ENCODE measurements at regions not wholly inside any gene's neighbourhood (a gene's known extent, or its start where the extent isn't known, plus 50 kb on each side); places are given as distances from the start of the nearest gene placed in this dataset.
A peak's percentile ranks its signal among the peaks of the same experiment; 100 is the strongest.

- Histone ChIP-seq H3K27ac (ENCODE audit: insufficient read depth, low read length) (no peak overlapping the region), H2BK5ac (ENCODE audit: low read depth, low read length, poor library complexity, severe bottlenecking) (no peak overlapping the region), H2BK120ac (ENCODE audit: low read depth, low read length) (peak overlapping the region; percentile 53), H3K4ac (ENCODE audit: low read depth, low read length) (peak overlapping the region; percentile 47; the same call in 1 of the 2 replicates), H4K5ac (ENCODE audit: low read depth, low read length) (no peak overlapping the region), H3K18ac (ENCODE audit: low read depth, low read length) (peak overlapping the region; percentile 61), H3K4me1 (ENCODE audit: control insufficient read depth, insufficient read depth, low read length) (peaks cover 6% of the 10 kb centered on the region), H3K56ac (ENCODE audit: extremely low read depth, insufficient read depth, low read length) (no peak overlapping the region), H3K9me1 (ENCODE audit: insufficient read depth, low read length) (no peaks in the 10 kb centered on the region), H2BK20ac (ENCODE audit: low read depth, low read length) (peak overlapping the region; percentile 15; the same call in 1 of the 2 replicates), H3K9me3 (ENCODE audit: control insufficient read depth, insufficient read depth, low read length) (no peaks in the 10 kb centered on the region), H4K91ac (ENCODE audit: insufficient read depth, low read depth, low read length) (peak overlapping the region; percentile 23; the same call in 1 of the 2 replicates), H4K8ac (ENCODE audit: low read depth in 2 of 2, low read length in 2 of 2) (no peak overlapping the region), H3K4me3 (ENCODE audit: insufficient read depth, low read depth, low read length) (no peak overlapping the region), H3K14ac (replicated peaks; ENCODE audit: low read depth, low read length) (peak overlapping the region; percentile 20; the same call in 1 of the 2 replicates), H3K79me1 (ENCODE audit: low read depth in 1 of 2, low read length in 2 of 2) (no peaks in the 10 kb centered on the region), H3K23ac (ENCODE audit: low read depth, low read length) (no peak overlapping the region), H3K9ac (ENCODE audit: low read depth, low read length) (no peak overlapping the region), H2BK15ac (ENCODE audit: low read depth, low read length) (peak overlapping the region; percentile 33; the same call in 1 of the 3 replicates), H3K36me3 (ENCODE audit: control insufficient read depth, insufficient read depth, low read length) (no peaks in the 10 kb centered on the region), H2AK5ac (ENCODE audit: low read depth, low read length) (0 out of 2 replicates have a peak overlapping the region, but pooled peaks have one; percentile 2), H2AFZ (replicated peaks; ENCODE audit: low read length, poor library complexity) (peak overlapping the region; percentile 29), H2AK9ac (replicated peaks; ENCODE audit: low read depth, low read length, poor library complexity) (no peak overlapping the region), H3K27me3 (ENCODE audit: control insufficient read depth, insufficient read depth, low read length) (no peaks in the 10 kb centered on the region), H3K4me2 (ENCODE audit: low read depth, low read length) (no peak overlapping the region; the same call in none of the 2 replicates), H4K20me1 (ENCODE audit: insufficient read depth, low read length) (no peaks in the 10 kb centered on the region)
- ChIA-PET POLR2A (ENCODE audit: unreplicated experiment) (no interaction called here), CTCF (interaction anchor here (0.8 kb wide), 1 partner anchor 44 kb away, joined by 4 read pairs; no protein-coding TSS in a partner anchor)
- TF ChIP-seq MAZ (IDR thresholded peaks at IDR 0.05; ENCODE audit: borderline replicate concordance, low read depth, low read length) = no peak
- no peak for TF ChIP-seq USF2 (IDR thresholded peaks at IDR 0.05; ENCODE audit: low read depth, low read length)
- no peak for TF ChIP-seq CHD1 (IDR thresholded peaks at IDR 0.05; ENCODE audit: low read depth, low read length)
- TF ChIP-seq SMC3 (IDR thresholded peaks at IDR 0.05; ENCODE audit: low read depth, low read length) = no peak
- dilution Hi-C loops (cut with HindIII; ENCODE audit: low sequenced_read_pairs, unreplicated experiment) (no loop called here), intact Hi-C loops (cut with micrococcal nuclease) (no loop called here), in situ Hi-C loops (cut with MboI; ENCODE audit: low sequenced_read_pairs) (no loop called here)
- 92% methylated on average over 2 of the region's 9 CpGs; no CpG with 5 or more reads in 1 of the 2 experiments for WGBS, 2 experiments (ENCODE audit: extremely low coverage in 2 of 2, insufficient read length in 1 of 2)
- ATAC-seq (ENCODE audit: low read depth) = peak; percentile 65; the same call in 1 of the 2 replicates
- DNase-seq = peak; percentile 26
- BruUV-seq (replicated peaks) = no TSS peak
Measured at GRCh38 chr10:33052915-33053810, 95.1 kb upstream of the ITGB1 start.
